ENCODE measurements at regions not wholly inside any gene's neighbourhood (a gene's known extent, or its start where the extent isn't known, plus 50 kb on each side); places are given as distances from the start of the nearest gene placed in this dataset.

GRCh38 chr16:85216522-85217375 lies 104.5 kb upstream of the CIBAR2 start:
- TF ChIP-seq TAF1 (IDR thresholded peaks at IDR 0.05; ENCODE audit: borderline replicate concordance, insufficient read depth, low read length): no peak
- no peak; the same call in 1 of the 2 replicates for TF ChIP-seq POLR2AphosphoS5 (IDR thresholded peaks at IDR 0.05; ENCODE audit: low read depth, low read length)
- TF ChIP-seq REST (IDR thresholded peaks at IDR 0.05; ENCODE audit: insufficient read depth in 1 of 2, low read depth in 2 of 2, low read length in 2 of 2): no peak
- TF ChIP-seq SIN3A (IDR thresholded peaks at IDR 0.05; ENCODE audit: borderline replicate concordance, insufficient read depth, low read length): no peak
- no peak for TF ChIP-seq FOXP2 (optimal IDR thresholded peaks at IDR 0.05; ENCODE audit: borderline replicate concordance, extremely low read depth, extremely low read length, insufficient read depth)

GRCh38 chr16:85220125-85220839 lies 108.0 kb upstream of the CIBAR2 start:
- peak; percentile 27; the same call in 1 of the 2 replicates for TF ChIP-seq POLR2AphosphoS5 (IDR thresholded peaks at IDR 0.05; ENCODE audit: low read depth, low read length)
- no peak for TF ChIP-seq TAF1 (IDR thresholded peaks at IDR 0.05; ENCODE audit: borderline replicate concordance, insufficient read depth, low read length)

GRCh38 chr16:85220964-85221731 lies 108.9 kb upstream of the CIBAR2 start:
- TF ChIP-seq POLR2AphosphoS5 (IDR thresholded peaks at IDR 0.05; ENCODE audit: low read depth, low read length) (0 out of 2 replicates have a peak, but pooled peaks have one; percentile 15), FOXP2 (optimal IDR thresholded peaks at IDR 0.05; ENCODE audit: borderline replicate concordance, extremely low read depth, extremely low read length, insufficient read depth) (no peak)

- no peak for TF ChIP-seq SIN3A (IDR thresholded peaks at IDR 0.05; ENCODE audit: borderline replicate concordance, insufficient read depth, low read length)
These were observed 109.5 kb upstream of the CIBAR2 start for GRCh38 chr16:85221771-85222154.

- 0 out of 2 replicates have a peak, but pooled peaks have one; percentile 28 for TF ChIP-seq POLR2AphosphoS5 (IDR thresholded peaks at IDR 0.05; ENCODE audit: low read depth, low read length)
- no peak for TF ChIP-seq REST (IDR thresholded peaks at IDR 0.05; ENCODE audit: insufficient read depth in 1 of 2, low read depth in 2 of 2, low read length in 2 of 2)
- TF ChIP-seq FOXP2 (optimal IDR thresholded peaks at IDR 0.05; ENCODE audit: borderline replicate concordance, extremely low read depth, extremely low read length, insufficient read depth): no peak
- TF ChIP-seq SIN3A (IDR thresholded peaks at IDR 0.05; ENCODE audit: borderline replicate concordance, insufficient read depth, low read length): 0 out of 2 replicates have a peak, but pooled peaks have one; percentile 75
- TF ChIP-seq TAF1 (IDR thresholded peaks at IDR 0.05; ENCODE audit: borderline replicate concordance, insufficient read depth, low read length): no peak
These were observed 110.0 kb upstream of the CIBAR2 start for GRCh38 chr16:85222155-85222863.

- TF ChIP-seq REST (IDR thresholded peaks at IDR 0.05; ENCODE audit: insufficient read depth in 1 of 2, low read depth in 2 of 2, low read length in 2 of 2) (no peak), TAF1 (IDR thresholded peaks at IDR 0.05; ENCODE audit: borderline replicate concordance, insufficient read depth, low read length) (no peak), FOXP2 (optimal IDR thresholded peaks at IDR 0.05; ENCODE audit: borderline replicate concordance, extremely low read depth, extremely low read length, insufficient read depth) (no peak), SIN3A (IDR thresholded peaks at IDR 0.05; ENCODE audit: borderline replicate concordance, insufficient read depth, low read length) (no peak), POLR2AphosphoS5 (IDR thresholded peaks at IDR 0.05; ENCODE audit: low read depth, low read length) (no peak)
These were observed 113.0 kb upstream of the CIBAR2 start for GRCh38 chr16:85225257-85225656.
